ENCODE measurements at regions not wholly inside any gene's neighbourhood (a gene's known extent, or its start where the extent isn't known, plus 50 kb on each side); places are given as distances from the start of the nearest gene placed in this dataset.
"Not testable (repeated sequence)": the region's sequence is repeated elsewhere in the genome, so short reads cannot be mapped to it uniquely, and the experiment has no call there.

GRCh38 chr9:108803428-108804065 is 52.2 kb downstream of the ACTL7B start:
- no peak for DNase-seq

- DNase-seq, result no peak
Measured at GRCh38 chr9:108802967-108803366, 52.8 kb downstream of the ACTL7B start.

- no peak for DNase-seq
Measured at GRCh38 chr9:108801949-108802348, 53.8 kb downstream of the ACTL7B start.

GRCh38 chr9:108800632-108801099 is 55.1 kb downstream of the ACTL7B start:
- DNase-seq, result no peak

GRCh38 chr9:108793573-108793972 is 62.2 kb downstream of the ACTL7B start:
- DNase-seq, result no peak

- no peak for DNase-seq
Measured at GRCh38 chr9:108789742-108790141, 66.0 kb downstream of the ACTL7B start.

- DNase-seq, result no peak
Measured at GRCh38 chr9:108787690-108788048, 68.1 kb downstream of the ACTL7B start.

- no peak for DNase-seq
Measured at GRCh38 chr9:108786901-108787689, 68.7 kb downstream of the ACTL7B start.

GRCh38 chr9:108786322-108786721 is 69.5 kb downstream of the ACTL7B start:
- DNase-seq, result no peak

- DNase-seq, result no peak
Measured at GRCh38 chr9:108784998-108785397, 70.8 kb downstream of the ACTL7B start.

- DNase-seq, result no peak
Measured at GRCh38 chr9:108783731-108784495, 71.9 kb downstream of the ACTL7B start.

GRCh38 chr9:108783326-108783725 is 72.5 kb downstream of the ACTL7B start:
- DNase-seq, result no peak

- DNase-seq, result no peak
Measured at GRCh38 chr9:108780942-108781734, 74.6 kb downstream of the ACTL7B start.

- no peak for DNase-seq
Measured at GRCh38 chr9:108779551-108780325, 76.0 kb downstream of the ACTL7B start.

GRCh38 chr9:108776920-108777639 is 78.7 kb downstream of the ACTL7B start:
- no peak for DNase-seq

- DNase-seq, result no peak
Measured at GRCh38 chr9:108775901-108776306, 79.9 kb downstream of the ACTL7B start.

GRCh38 chr9:108774088-108774487 is 81.7 kb downstream of the ACTL7B start:
- not testable (repeated sequence) for DNase-seq

GRCh38 chr9:108772301-108772894 is 83.4 kb downstream of the ACTL7B start:
- no peak for DNase-seq

GRCh38 chr9:108768744-108769143 is 87.0 kb downstream of the ACTL7B start:
- DNase-seq, result no peak

GRCh38 chr9:108766626-108767161 is 89.1 kb downstream of the ACTL7B start:
- no peak for DNase-seq

GRCh38 chr9:108765265-108765664 is 90.5 kb downstream of the ACTL7B start:
- no peak for DNase-seq

Measured in stimulated activated CD4-positive, alpha-beta T cell treated with anti-CD3 and anti-CD28 coated beads, Interleukin-4, amount 100 ng/mL, for 1 hour (primary cell).